ENCODE measurements at regions not wholly inside any gene's neighbourhood (a gene's known extent, or its start where the extent isn't known, plus 50 kb on each side); places are given as distances from the start of the nearest gene placed in this dataset.

- Mint-ChIP-seq H3K4me1 (ENCODE audit: low read depth) (no peaks in the 10 kb centered on the region), H3K9me3 (no peaks in the 10 kb centered on the region), H3K36me3 (ENCODE audit: low read depth) (no peaks in the 10 kb centered on the region), H3K27ac (no peak overlapping the region), H3K27me3 (no peaks in the 10 kb centered on the region), H3K4me3 (no peak overlapping the region)
- TF ChIP-seq, protein P1, sequence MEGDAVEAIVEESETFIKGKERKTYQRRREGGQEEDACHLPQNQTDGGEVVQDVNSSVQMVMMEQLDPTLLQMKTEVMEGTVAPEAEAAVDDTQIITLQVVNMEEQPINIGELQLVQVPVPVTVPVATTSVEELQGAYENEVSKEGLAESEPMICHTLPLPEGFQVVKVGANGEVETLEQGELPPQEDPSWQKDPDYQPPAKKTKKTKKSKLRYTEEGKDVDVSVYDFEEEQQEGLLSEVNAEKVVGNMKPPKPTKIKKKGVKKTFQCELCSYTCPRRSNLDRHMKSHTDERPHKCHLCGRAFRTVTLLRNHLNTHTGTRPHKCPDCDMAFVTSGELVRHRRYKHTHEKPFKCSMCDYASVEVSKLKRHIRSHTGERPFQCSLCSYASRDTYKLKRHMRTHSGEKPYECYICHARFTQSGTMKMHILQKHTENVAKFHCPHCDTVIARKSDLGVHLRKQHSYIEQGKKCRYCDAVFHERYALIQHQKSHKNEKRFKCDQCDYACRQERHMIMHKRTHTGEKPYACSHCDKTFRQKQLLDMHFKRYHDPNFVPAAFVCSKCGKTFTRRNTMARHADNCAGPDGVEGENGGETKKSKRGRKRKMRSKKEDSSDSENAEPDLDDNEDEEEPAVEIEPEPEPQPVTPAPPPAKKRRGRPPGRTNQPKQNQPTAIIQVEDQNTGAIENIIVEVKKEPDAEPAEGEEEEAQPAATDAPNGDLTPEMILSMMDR (IDR thresholded peaks at IDR 0.05): no peak
- intact Hi-C loops (cut with micrococcal nuclease): loop anchor here (10.0 kb wide), 1 partner anchor 235 kb away; no protein-coding TSS in a partner anchor
- POLR2A ChIA-PET: no interaction called here
- no peak for ATAC-seq
- CTCF ChIA-PET: no interaction called here
- DNase-seq: no peak
These were observed 50.0 kb upstream of the ANK3 start for GRCh38 chr10:60439641-60440040.
